EH (cell line): ENCODE measurements at regions not wholly inside any gene's neighbourhood (a gene's known extent, or its start where the extent isn't known, plus 50 kb on each side); places are given as distances from the start of the nearest gene placed in this dataset.
"Not testable (repeated sequence)": the region's sequence is repeated elsewhere in the genome, so short reads cannot be mapped to it uniquely, and the experiment has no call there.

Experiments
- DNase-seq: peaks from one replicate; pipeline ENCODE4 v3.0.0-alpha.2; 2015; ENCODE audit warnings: low read depth

DNA sequence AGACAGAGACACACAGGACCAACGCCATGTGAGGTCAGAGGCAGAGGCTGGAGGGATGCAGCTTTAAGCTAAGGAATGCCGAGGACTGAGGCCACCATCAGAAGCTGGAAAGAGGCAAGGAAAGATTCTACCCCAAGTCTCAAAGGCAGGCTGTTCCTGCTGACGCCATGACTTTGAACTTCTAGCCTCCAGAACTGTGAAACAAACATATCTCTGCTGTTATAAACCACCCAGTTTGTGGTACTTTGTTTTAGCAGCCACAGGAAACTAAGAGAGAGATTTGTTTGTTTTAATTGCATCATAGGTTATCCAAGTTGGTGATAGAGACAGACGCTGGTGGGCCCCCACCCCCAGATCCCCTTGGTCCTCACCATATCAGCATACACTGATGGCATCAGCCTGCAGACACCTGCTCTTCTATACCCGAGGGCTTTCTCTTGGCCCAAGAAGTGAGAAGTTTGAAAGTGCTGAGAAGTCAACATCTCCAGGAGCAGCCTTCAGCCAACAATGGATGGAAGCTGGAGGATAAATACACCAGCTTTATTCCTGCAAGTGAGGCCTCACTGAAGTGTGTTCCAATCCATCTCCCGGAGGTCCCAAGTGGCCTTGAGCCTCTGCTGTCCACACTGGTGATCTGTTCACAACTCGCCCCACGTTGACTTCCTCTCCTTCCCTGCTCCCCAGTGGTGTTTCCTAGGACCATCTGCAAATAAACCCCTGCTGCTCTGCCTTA lies 154.7 kb downstream of the BTBD3 start:
- no peak for DNase-seq

DNA sequence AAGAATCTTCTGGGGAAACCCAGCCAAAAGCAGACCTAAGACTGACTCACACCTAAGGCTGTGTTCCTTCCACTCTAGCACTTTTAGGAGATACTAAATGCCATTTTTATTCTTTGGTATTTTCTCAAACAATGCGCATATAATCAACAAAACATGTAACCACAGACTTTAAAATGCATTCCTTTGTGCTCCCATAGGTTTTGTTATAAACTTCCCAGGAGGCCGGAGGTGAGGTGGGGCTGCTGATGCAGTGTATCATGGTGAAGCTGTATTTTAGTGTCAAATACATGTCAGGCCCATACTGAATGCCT lies 155.2 kb downstream of the BTBD3 start:
- no peak for DNase-seq

DNA sequence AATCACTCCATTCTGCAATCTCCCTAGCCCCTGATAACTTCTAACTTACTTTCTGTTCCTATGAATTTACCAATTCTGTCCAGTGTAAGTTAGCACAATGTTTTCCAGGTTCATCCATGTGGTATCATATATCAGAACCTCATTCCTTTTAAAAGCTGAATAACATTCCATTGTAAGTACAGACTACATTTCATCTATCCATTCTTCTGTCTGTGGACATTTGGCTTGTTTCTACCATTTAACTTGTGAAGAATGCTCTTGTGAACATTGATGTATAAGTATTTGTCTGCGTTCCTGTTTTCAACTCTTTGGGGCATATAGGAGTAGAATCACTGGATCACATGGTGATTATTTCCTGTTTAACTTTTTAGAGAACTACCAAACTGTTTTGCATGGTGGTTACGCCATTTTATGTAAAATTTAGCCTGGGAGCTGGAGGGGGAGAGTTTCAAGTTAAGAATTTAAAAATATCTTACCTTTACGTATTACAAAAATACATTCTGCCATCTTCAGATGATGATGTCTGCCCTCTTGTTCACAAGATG lies 156.5 kb downstream of the BTBD3 start:
- no peak for DNase-seq

DNA sequence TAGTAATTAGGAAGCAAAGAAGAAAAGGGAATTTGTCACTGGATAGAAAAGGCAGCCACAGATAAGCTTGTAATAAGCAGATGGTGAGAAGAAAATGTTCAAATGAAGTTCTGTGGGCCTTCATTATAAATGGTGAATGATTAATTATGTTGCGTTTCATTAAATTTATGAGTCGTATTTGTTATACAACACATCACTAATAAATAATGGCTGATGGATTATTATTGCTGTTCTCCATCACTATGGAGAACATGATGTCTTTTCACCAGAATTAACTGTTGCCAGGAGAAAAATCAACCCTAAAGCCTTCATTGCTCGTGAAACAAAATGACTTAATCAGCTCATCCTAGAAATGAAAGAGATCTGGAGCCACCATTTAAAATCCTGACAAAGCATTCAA lies 158.5 kb downstream of the BTBD3 start:
- no peak for DNase-seq

DNA sequence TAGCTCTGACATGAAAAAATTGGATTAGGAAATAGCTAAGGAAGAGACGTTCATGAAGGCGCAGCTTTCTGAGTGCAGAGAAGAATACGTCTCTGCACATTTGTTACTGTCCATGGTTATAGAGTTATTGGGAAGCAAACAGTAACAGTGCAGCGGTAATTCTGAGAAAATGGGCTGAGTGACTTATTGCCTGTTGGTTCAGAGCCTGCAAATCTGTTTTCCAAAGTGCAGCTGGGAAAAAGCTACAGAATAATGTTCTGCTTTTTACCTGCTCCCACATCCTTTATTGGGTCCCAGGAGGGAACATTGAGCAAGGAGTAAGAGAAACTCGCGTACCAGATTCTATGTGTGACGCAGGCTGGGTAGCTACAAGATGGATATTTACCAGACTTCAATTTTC lies 160.2 kb downstream of the BTBD3 start:
- no peak for DNase-seq

DNA sequence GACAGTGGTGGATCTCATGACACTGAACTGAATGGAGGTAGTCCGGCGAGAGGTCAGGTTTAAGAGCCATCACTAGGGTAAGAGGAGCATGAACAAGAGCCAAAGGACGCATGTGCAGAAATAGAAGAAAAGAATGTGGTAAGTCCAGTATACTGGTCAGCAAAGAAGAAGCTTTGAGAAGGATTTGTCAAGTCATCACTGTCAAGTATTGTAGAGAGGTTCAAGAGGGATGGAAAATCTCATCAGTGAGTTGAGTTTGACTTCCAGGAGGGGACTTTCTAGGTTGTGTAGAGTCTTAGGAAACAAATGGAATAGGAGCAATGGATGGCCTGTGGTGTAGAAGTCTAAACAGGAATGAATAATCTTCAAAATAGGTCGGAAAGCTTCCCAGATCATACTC lies 161.8 kb downstream of the BTBD3 start:
- no peak for DNase-seq

DNA sequence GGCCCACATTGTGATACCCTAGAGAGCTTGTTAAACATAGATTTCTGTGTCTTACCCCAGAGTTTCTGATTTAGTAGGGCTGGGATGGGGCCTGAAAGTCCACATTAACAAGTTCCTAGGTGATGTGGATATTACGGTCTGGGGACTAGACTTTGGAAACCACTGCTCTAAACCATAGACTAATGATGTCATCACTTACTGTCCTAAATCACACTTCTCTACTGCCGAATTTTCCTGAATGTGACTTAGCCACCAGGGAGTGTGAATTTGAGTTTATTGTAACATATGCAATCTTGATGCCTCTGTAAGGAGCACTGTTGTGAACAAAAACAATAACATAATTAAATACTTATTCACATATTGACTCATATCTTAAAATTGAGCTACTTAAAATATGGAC lies 165.6 kb downstream of the BTBD3 start:
- no peak for DNase-seq

DNA sequence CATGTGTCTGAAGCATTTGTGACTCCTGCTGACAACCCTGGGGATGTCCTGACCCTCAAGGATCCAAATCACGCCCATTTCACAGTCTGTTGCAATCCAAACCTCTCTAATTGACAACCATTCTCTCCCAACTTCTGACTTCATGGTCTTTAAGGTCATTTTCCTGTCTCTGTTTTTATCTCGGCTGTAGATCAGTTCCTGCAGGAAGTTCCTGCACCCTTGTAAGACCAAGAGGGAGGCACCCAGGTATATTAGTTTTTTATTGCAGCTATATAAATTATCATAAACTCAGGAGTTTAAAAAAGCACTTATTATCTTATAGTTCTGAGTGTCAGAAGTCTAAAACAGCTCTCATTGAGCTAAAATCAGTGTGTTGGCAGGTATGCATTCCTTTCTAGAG lies 166.8 kb downstream of the BTBD3 start:
- no peak for DNase-seq

DNA sequence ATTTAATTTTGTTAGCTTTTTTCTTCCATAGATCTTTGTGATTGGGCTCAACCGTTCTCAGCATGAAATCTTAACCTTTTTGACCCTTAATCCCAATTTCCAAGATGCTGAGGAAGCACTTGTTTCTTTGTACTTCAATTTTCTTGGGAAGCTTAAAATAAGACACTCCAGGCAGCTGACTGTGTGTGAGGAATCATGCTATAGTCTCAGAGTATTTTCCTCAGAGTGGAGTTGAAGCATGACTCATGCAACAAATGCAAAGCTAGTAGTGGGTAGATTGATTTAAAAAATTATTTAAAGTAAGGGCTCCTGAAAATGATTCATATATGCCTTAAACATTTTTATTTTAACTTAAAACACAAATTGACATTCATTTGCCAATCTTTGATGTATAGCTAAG lies 168.7 kb downstream of the BTBD3 start:
- DNase-seq, result no peak

DNA sequence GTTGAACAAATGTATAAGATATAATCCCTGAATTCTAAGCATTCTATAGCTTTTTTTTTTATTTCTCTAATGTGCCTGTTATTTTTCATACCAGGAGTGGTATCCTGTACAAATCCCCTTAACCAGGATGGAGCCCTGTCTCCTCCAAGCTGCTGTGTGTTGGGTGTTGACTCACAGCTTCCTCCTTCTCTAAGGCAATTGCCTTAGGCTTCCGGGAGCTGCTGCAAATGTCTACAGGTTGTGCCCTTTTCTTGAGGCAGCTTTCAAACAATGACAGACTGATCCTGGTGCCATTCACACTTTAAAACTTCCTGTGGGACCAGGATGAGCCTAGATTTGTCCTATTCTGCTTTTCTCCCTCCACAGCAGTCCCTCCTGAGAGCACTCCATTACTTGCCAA lies 173.2 kb downstream of the BTBD3 start:
- no peak for DNase-seq

DNA sequence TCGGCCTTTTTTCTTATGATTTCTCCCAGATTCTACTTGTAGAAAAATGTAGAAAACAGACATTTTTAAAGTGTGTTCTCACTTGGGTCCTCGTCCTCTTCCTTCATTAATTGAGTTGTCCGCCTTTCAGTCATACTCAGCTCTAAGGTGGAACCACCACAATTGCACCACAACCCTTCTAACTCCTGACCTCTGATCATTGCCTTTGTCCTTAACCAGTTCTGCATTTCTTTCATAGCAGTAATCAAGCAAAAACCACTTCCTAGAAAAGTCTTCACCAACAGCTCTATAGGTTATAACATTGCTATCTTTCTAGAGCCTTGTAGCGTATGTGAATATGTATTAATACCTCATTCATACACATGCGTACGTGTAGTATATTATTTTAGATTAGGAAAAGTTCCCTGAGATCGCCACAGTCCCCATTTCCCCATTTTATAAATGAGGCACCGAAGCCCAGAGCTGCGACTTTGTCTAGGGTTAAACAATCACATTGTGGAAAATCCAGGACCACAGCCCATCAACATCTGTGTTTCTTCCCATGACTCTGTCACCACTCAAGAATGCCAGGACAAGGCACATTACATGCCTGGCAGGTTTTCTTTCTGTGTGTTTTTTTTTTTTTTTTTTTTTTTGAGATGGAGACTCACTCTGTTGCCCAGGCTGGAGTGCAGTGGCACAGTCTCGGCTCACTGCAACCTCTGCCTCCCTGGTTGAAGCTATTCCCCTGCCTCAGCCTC lies 175.5 kb downstream of the BTBD3 start:
- DNase-seq, result no peak

DNA sequence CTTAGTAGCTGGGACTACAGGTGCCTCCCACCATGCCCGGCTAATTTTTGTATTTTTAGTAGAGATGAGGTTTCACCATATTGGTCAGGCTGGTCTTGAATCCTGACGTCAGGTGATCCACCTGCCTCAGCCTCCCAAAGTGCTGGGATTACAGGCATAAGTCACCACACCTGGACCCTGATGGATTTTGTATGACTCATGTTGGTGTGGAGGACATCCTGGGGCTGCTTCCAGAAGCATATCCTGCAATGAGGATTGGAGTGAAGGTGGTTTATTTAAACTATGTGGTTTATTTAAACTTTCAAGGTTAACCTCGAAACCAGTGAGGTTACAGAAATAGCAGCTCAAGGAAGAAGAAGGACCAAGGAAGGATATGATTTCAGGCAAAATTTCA lies 176.1 kb downstream of the BTBD3 start:
- DNase-seq, result not testable (repeated sequence)

DNA sequence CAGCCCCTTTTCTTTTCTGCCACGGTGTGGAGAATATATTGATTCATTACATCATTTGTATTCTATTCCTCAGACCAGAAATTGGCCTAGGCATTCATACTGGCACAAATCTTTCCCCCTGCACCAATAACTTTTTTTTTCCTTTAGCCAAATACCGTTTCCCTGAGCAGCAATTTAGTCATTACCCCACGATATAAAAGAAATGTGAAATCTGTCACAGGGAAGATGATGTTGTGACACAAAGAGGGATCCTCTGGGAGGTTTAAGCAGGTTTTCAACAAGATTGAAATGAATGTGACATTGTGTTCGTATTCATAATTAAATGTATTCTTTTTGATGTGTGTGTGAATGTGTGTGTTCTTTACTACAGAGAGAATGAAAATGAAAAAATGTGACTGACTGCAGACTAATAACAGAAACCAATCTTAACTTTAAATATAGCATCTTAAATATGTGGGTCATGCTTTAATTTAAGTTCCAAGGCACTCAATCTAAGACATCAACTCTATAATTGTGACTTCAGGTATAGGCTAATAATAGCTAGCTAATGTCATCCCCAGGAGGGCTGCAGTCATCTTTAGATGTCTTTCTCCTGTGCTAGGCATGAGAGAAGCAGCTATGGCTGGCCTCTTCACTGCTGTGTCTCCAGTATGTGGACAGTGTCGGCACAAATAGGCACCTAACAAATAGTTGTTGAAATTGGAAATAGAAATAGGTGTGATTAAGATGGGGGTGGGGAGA lies 177.7 kb downstream of the BTBD3 start:
- no peak for DNase-seq

DNA sequence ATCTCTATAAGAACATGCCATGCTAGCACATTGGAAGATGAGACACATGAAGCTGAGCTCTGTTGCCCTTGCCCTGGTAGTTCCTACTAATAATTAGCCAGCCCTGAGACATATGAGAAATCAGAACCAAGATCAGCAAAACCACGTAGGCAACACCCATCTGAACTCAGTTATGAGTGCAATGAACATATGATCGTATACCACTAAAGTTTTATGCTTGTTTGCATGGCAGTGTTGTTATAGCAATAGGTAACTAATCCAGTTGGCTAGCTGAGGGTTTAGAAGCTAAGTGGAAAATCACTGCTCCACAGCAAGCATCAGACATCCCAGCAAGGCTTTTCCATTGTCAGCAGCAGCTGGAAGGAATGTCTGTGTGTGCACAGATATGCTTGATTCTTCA lies 180.7 kb downstream of the BTBD3 start:
- DNase-seq, result no peak

DNA sequence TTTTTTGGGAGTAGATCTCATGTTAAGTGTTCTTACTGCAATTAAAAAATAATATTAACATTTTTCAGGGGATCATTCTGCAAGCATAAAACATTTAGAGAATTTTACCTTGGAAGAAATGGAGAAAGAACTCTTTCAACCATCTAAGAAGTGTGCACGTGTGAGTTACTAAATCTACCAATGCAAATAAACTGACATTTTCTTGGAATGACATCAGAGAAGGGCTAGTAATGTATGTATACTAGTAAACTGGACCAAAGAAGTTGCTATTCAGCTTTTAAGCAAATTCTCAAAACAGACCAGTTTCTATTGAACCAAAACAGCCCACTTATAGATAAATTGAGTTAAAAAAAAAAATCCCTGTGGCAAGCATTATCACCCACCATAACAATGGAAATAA lies 191.2 kb downstream of the BTBD3 start:
- DNase-seq, result no peak

DNA sequence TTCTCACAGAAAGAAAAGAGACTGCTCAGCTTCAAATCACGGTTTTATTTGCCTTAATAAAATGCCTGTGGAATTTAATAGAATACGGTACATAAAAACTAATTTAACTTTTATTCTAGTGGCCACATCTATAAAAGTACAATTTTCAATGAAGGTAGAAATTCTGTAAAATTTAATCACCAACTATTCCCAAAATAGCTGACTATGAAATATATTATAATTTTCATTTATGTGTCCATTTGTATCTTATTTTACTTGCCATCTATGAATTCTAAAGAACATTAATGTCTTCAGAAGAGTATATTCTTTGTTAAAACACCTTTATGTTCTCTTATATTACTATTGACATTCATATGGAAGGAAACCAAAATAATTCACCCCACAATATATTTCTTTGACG lies 192.6 kb downstream of the BTBD3 start:
- no peak for DNase-seq

DNA sequence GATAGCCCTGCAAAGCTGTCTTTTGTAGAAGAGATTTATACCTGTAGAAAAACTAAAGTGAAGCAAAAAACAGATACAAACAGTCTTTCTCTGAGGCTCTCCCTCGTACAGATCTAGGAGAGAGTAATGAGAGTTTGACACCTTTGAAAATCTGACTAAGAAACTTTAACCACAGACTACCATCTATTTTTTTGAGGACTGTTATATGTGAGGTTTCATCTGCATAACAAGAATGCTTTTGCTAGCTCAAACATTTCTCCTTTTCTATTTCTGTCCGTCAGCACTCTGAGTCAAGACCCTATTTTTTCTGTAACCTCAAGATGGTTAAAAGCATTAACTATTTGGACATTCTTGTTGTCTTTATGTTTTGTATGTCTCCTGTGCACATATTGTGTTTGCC lies 193.0 kb downstream of the BTBD3 start:
- DNase-seq, result no peak

DNA sequence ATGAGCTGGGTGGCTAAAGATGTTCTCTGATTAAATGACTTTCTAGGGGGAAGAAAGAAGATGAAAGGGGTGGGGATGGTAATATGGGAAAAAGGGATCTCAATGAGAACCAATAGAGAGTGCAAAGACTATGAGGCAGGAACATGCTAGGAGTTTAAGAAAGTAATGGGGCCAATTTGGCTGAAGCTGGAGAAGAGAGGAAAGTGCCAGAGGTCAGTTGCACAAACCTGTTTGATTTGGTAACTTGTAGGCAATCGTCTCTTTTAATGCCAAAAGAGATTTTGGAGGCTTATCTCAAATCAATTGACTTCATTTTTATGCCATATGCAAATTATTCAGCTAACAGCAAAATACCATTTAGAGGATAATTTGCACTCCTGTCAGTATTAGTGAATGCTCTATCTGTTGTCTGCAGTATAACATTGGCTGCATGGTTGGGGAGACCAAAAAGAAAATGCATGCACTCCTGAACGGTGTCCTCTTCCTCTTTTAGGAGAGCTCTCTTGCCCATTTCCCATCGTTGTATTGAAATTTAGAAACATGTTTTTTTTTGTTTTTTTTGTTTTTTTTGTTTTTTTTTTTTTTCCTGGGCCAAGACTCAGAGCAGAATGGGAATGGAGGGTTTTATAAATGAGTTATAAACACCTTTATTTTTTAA lies 193.9 kb downstream of the BTBD3 start:
- no peak for DNase-seq

DNA sequence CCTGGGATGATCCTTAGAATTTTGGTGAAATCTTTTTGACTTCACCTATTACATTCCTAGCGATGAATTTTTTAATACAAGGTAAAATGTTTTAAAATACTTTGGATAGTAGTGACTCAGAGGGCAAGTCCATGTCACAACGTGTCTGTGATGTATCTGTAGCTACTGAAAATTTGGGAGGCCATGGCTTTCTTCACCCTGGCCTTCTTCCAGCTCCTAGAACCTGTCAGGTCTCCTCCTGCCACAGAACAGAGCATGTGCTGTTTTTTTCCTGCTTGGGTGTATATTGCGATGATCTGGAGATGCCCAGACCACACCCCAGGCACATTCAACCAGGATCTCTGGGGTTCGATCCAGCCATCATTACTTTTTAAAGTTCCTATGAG lies 194.4 kb downstream of the BTBD3 start:
- DNase-seq, result no peak

DNA sequence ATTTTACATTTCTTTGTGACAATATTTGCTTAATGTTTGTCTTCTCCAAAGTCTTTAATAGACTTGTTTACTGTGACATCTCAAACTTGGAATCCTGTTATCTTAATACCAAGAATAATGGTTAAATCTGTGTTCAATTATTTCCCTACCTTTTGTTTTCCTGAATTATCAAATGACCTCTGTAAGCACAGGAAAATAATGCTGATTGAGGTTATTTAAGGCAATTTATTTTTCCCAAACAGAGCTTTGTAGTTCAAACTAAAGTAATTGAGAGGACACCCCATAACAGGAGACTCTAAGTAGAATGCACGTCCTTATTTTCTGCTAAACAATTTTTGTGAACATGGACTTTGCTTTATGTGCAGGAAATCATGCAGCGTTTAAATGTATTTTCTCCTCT lies 195.0 kb downstream of the BTBD3 start:
- DNase-seq, result no peak

DNA sequence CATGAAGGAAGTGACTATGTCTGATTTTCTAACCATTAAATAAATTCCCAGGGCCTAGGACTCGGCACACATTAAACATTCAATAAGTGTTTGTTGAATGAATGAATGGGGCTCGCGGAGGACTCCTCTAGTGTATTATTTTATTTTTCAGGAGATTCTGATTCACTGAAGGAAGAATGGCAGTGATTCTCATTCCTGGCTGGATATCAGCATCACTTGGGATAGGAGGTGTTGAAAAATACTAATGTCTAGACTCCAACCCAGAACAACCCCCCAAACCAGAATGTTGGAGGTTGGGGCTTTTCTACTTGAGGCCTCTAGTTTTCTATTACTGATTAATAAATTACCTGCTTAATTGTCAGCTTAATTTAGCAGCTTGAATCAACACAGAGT lies 195.4 kb downstream of the BTBD3 start:
- DNase-seq, result no peak

DNA sequence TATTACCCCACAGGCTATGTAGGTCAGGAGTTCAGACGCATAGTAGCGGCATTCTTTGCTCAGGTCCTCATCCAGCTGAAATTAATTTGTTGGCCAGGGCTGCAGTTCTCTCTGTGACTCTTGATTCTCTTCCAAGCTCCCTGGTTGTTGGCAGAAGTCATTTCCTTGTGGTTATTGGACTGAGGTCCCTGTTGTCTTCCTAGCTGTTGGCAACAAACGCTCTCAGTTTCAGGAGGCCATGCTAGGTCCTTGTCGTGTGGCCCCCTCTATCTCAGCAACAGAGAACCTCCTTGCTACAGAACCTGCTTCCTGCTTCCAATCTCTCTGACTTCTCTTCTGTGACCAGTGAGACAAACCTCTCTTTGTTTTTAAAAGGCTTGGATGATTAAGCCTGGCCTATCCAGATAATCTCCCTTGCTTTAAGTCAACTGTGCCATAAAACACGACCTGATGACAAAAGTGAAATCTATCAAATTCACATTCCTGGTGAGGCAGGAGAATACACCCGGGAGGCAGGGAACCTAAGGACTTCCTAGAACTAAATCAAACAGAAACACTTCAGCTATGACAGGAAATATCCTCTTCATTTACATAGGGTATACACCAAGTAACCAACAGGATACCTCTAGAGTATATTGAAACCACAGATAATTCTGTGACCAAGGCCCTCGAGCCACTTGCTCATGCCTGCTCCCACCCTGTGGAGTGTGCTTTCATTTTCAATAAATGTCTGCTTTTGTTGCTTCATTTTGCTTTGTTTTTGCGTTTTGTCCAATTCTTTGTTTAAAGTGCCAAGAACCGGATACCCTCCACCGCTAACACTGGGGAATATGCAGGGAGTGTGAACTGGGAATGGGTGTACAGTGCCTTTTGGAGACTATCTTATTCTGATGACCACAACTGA lies 196.0 kb downstream of the BTBD3 start:
- no peak for DNase-seq
